HEK293T (cell line): ENCODE measurements at regions not wholly inside any gene's neighbourhood (a gene's known extent, or its start where the extent isn't known, plus 50 kb on each side); places are given as distances from the start of the nearest gene placed in this dataset.

Source experiments
- BHLHE40 ChIP-seq: fragments of 450-650 bp; IDR thresholded peaks from 2 replicates; pipeline ENCODE4 v1.6.1; 2016; ENCODE audit warnings: mild to moderate bottlenecking, moderate library complexity, borderline replicate concordance
- FOXA1 ChIP-seq: fragments of 450-650 bp; IDR thresholded peaks from 2 replicates; pipeline ENCODE4 v1.6.1; 2016; ENCODE audit warnings: mild to moderate bottlenecking
- FOXK2 ChIP-seq: fragments of 450-650 bp; IDR thresholded peaks from 2 replicates; pipeline ENCODE4 v1.6.1; 2016; ENCODE audit warnings: mild to moderate bottlenecking
- NFRKB ChIP-seq: fragments of 450-650 bp; IDR thresholded peaks from 2 replicates; pipeline ENCODE4 v1.6.1; 2016; ENCODE audit warnings: mild to moderate bottlenecking, moderate library complexity
- SUZ12 ChIP-seq: fragments of 450-650 bp; IDR thresholded peaks from 2 replicates; pipeline ENCODE4 v1.6.1; 2016; ENCODE audit warnings: mild to moderate bottlenecking
- TARDBP ChIP-seq: fragments of 450-650 bp; IDR thresholded peaks from 2 replicates; pipeline ENCODE4 v1.6.1; 2016
- ZNF384 ChIP-seq: fragments of 450-650 bp; IDR thresholded peaks from 2 replicates; pipeline ENCODE4 v1.6.1; 2016

GRCh38 chr5:173697931-173698579 is 81.6 kb upstream of the BOD1 start:
- TF ChIP-seq FOXA1 (no peak), FOXK2 (no peak), BHLHE40 (no peak), ZNF384 (no peak), TARDBP (no peak), SUZ12 (no peak), NFRKB (no peak)
